GM06990 (cell line): ENCODE measurements at regions not wholly inside any gene's neighbourhood (a gene's known extent, or its start where the extent isn't known, plus 50 kb on each side); places are given as distances from the start of the nearest gene placed in this dataset.

ENCODE experiments used
- DNase-seq: peaks from one replicate; pipeline ENCODE4 v3.0.0-alpha.2; 2011; ENCODE audit not compliant: insufficient read length; ENCODE audit errors: extremely low read depth
- H3K27me3 ChIP-seq: replicated peaks from 2 replicates; pipeline ENCODE4 v1.6.0; 2011; ENCODE audit warnings: low read length; ENCODE audit not compliant: control insufficient read depth, insufficient read depth
- H3K36me3 ChIP-seq: 2 replicates; pipeline ENCODE4 v1.5.1; 2011; ENCODE audit warnings: low read length; ENCODE audit not compliant: control insufficient read depth, insufficient read depth
- H3K4me3 ChIP-seq: replicated peaks from 2 replicates; pipeline ENCODE4 v1.5.1; 2011; ENCODE audit warnings: low read depth, mild to moderate bottlenecking, control low read depth, low read length
- TF ChIP-seq, protein P1 (sequence below): IDR thresholded peaks from 2 replicates; pipeline ENCODE4 v1.5.1; 2011; ENCODE audit warnings: low read length, control low read depth, mild to moderate bottlenecking, inconsistent platforms; ENCODE audit not compliant: insufficient read depth, poor library complexity, severe bottlenecking

DNA sequence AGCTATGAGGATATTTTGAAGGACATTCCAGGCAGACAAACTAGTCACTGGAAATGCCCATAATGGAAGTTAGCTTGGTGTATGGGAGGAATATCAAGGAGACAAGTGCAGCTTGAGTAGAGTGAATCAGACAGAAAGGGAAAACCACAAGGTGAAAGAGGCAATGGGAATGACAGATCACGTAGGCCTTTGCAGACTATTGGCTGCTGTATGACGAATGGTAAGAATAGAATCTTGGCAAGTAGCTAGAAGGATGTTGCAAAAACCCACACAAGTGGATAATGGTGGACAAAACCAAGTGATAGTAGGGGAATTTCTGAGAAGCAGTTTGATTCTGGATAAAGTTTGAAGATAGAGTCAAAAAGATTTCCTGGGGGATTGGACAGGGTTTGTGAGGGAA is 196.9 kb upstream of the NOVA1 start:
- DNase-seq: no peak
- Histone ChIP-seq H3K36me3 (no peaks in the 10 kb centered on the region), H3K27me3 (no peaks in the 10 kb centered on the region), H3K4me3 (no peak overlapping the region)
- TF ChIP-seq, protein P1, sequence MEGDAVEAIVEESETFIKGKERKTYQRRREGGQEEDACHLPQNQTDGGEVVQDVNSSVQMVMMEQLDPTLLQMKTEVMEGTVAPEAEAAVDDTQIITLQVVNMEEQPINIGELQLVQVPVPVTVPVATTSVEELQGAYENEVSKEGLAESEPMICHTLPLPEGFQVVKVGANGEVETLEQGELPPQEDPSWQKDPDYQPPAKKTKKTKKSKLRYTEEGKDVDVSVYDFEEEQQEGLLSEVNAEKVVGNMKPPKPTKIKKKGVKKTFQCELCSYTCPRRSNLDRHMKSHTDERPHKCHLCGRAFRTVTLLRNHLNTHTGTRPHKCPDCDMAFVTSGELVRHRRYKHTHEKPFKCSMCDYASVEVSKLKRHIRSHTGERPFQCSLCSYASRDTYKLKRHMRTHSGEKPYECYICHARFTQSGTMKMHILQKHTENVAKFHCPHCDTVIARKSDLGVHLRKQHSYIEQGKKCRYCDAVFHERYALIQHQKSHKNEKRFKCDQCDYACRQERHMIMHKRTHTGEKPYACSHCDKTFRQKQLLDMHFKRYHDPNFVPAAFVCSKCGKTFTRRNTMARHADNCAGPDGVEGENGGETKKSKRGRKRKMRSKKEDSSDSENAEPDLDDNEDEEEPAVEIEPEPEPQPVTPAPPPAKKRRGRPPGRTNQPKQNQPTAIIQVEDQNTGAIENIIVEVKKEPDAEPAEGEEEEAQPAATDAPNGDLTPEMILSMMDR: no peak

DNA sequence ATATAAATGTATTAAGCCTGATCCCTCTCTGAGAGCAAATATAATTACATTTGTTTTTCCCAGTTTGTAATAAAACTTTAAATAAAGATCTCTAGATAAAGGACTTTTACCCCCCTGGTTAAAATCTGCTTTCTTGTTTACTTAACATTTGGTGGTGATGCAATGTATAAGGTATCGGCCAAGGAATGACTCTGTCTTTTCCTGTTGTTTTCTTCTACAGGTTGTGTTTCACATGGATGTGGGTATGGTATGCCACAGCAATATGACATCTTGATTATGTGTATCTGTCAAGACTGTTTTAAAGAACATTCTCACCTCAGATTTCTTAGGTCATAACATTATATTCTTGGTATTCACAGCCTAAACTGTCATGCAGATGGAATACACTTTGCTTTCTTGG is 210.6 kb upstream of the NOVA1 start:
- no peaks in the 10 kb centered on the region for H3K27me3 ChIP-seq
- no peak for DNase-seq
- H3K36me3 ChIP-seq: no peaks in the 10 kb centered on the region
- TF ChIP-seq, protein P1: no peak
- no peak overlapping the region for H3K4me3 ChIP-seq

DNA sequence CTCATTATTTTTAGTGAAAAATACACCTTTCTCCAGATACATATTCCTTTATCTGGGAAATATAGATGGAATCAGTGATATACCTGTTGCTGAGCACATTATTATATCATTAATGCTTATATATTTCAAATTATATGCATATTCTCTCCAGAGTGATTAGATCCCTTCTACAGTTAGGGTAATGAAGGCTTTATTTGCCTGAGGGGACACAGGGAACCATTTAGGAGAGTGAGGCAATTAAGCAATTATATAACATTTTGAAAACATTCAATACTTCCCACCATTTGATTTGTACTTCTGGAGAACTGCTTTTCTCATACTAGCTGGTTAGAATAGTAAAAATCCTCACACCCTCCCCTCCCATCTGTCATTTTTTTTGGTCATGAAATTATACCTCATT is 212.8 kb upstream of the NOVA1 start:
- Histone ChIP-seq H3K27me3 (no peaks in the 10 kb centered on the region), H3K4me3 (no peak overlapping the region), H3K36me3 (no peaks in the 10 kb centered on the region)
- TF ChIP-seq, protein P1: no peak
- no peak for DNase-seq

DNA sequence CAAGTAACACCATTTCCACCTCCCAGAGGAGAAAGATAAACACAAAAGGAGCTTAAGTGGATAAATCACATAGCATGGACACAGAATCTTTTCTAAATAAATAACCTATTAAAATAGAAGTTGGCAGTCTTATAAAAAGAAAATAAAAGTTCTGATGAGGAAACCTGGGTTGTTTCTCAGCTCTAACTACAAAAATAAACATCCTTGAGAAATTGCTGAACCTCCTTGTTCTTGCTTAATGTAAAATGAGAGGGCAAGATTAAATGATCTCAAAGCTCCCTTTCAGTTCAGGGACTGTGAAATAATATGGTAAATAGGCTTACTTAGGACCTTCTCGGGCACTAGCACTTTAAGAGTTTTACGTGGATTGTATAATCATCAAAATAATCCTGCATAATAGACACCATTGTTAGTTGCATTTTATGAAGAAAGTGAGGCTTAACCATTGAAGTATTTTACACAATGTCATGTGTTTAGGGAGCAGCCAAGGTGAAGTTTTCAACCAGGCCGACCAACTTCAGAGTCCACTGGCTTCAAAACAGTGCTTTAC is 214.0 kb upstream of the NOVA1 start:
- Histone ChIP-seq H3K27me3 (no peaks in the 10 kb centered on the region), H3K36me3 (no peaks in the 10 kb centered on the region), H3K4me3 (no peak overlapping the region)
- TF ChIP-seq, protein P1: no peak
- no peak for DNase-seq

DNA sequence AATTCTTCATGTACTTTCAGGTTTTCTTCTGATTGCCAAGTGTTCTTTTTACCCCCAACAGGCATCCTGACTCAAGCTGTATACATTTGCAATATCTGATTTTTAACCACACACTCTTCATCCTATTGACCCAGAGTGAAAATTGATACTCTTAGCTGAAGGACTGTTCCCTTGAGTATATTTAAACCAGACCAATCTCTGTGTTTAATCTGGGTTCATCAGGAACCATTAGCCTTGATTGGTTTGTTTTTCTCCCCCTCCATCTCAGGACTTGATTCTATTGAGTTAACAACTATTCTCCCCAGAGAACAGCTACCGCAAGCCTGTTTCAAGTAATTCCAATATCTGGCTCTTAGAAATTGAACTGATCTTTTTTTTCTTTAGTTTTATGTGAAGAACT is 222.3 kb upstream of the NOVA1 start:
- Histone ChIP-seq H3K4me3 (no peak overlapping the region), H3K27me3 (no peaks in the 10 kb centered on the region), H3K36me3 (no peaks in the 10 kb centered on the region)
- no peak for DNase-seq
- TF ChIP-seq, protein P1: no peak

DNA sequence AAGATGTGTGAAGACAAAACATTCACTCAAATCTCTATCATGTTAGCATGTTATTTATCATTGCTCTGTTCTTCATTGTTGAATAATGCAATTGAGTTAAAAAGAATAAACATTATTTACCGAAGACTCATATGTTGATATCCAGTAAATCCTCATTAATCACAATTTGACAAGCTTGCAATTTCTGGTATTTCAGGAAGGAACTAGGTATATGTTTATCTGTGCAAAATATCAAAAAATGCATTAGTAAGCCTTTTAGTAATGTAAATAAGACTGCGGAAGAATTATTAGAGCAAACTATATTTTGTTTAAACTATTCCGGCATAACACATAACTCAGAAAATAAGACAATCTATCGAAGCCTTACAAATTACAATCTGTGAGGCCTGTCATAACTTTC is 222.7 kb upstream of the NOVA1 start:
- Histone ChIP-seq H3K27me3 (no peaks in the 10 kb centered on the region), H3K4me3 (no peak overlapping the region), H3K36me3 (no peaks in the 10 kb centered on the region)
- TF ChIP-seq, protein P1: no peak
- DNase-seq: no peak
